Ecto neural progenitor cell (in vitro differentiated cells): ENCODE measurements at regions not wholly inside any gene's neighbourhood (a gene's known extent, or its start where the extent isn't known, plus 50 kb on each side); places are given as distances from the start of the nearest gene placed in this dataset.

Experiments used
- DNase-seq: peaks from one replicate; pipeline ENCODE4 v3.0.0-alpha.2; 2018; ENCODE audit warnings: low spot score

- DNase-seq: peak; percentile 50
Observed at GRCh38 chr6:22027040-22027725, 269.7 kb downstream of the PRL start.

DNA sequence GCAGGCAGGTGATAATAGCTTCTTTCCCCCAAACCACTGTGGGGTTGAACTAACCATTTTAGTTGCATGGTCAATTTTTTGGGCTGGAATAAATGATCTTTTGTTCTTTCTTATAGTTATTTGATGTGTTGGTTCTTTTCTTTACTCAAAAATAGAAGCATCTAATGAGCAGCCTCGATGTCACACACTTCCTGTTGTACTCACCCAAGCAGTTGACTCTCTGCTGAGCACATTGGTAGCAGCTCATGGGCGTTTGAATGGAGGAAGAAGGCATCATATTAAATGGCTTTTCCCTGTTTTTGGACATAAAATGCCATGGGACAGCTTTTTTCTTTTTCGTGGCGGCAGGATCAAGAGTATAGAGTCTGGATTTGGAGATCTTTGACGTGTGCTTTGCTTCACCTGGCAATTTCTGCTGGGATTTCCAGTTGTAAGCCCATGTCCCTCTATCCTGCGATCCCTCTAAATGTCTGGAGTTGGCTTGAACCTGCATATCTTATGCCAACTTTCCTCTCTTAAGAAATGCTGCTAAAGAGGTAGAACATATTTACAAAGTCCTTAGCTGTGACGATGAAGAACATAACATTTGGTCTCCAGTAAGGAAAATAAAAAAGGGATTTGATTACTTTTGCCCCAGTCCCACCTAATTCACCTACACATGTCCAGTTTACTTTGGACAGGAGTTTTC is 268.3 kb downstream of the PRL start:
- no peak for DNase-seq

DNA sequence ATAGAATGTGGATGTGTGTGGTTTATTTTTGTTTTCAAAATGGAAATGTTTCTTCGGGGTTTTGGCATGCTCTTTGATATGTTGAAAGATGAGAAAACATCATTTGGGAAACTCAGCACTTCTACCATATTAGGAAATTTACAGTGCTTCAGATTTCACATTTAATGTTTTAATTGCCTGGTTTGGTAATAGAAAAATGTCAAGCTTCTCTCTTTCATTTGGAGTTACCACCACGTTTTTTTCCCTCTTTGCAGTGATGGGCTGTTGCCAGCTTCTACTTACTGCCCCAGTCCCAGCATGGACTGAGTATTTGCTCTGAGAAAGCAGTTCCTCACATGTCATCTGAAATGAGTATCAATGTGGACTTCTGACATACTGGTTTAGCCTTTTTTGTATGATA is 267.7 kb downstream of the PRL start:
- no peak for DNase-seq

DNA sequence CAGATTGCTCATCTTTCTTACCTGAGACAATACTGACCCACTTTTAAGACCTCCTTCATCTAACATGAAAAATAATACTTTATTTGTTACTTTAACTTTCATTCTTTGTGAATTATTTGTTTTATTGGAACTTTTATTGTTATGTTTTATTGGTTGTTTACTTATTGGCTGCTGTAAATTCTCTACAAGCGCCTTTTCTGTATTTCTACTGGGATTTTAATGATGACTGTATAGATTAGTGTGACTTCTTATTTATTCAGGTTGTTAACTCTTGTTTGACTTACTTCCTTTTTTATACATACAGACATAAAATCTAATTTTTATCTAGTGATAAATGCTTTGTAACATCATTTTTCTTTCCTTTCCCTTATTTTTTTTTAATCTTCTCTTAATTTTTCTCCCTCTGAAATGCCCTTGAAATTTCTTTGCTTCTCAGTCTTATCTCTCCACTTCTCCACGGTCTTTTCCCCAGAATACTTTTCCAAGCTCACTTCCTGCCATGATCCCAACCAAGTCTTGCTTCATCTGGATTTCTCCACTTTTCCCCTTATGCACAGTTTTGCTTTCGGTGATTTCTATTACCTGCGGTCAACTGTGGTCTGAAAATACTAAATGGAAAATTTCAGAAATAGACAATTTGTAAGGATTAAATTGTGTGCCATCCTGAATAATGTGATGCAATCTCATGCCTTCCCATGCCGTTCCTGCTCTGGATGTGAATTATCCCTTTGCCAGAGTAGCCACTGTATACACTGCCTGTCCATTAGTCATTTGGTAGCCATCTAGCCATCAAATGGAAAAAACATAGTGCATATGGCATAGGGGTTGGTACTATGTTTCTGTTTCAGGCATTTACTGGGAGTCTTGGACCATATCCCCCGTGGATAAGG is 265.9 kb downstream of the PRL start:
- DNase-seq: no peak

DNA sequence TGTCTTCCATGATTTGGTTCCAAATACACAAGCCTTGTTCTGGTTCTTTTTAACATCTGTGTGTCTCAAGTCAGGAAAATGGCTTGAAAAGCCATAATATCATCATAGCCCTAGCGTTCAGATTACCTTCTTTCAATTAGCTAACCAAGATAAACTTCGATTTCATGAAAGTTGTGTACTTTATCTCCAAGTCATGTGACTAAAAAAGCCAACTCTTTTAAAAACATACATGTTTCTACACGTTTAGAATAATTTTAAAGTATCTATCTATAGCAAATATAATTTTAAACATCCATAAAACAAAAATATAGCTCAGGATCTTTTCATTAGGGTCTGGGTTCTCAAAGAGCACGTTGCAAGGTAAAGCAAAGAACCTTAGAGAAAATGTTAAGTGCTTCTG is 261.1 kb downstream of the PRL start:
- no peak for DNase-seq

- peak; percentile 50 for DNase-seq
Observed at GRCh38 chr6:22036275-22036674, 260.6 kb downstream of the PRL start.

DNA sequence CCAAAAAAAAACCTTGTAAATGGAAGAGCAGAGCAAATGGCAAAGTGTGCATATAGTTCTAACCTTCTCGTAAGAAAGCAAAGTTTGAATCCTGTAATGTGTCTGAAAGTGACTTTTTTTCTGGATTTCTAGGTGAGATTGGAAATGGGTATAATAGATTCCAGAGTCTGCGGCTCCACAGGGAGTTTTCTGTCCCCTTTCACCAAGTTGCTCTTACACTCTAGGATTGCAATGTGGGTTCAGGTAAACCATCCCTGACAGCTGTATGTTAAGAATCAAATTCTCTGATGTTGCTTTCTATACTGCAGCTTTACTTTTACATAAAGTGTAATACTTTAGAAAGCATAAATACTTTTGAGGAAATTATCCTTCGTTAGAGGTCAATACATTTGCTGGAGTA is 260.1 kb downstream of the PRL start:
- DNase-seq: no peak

DNA sequence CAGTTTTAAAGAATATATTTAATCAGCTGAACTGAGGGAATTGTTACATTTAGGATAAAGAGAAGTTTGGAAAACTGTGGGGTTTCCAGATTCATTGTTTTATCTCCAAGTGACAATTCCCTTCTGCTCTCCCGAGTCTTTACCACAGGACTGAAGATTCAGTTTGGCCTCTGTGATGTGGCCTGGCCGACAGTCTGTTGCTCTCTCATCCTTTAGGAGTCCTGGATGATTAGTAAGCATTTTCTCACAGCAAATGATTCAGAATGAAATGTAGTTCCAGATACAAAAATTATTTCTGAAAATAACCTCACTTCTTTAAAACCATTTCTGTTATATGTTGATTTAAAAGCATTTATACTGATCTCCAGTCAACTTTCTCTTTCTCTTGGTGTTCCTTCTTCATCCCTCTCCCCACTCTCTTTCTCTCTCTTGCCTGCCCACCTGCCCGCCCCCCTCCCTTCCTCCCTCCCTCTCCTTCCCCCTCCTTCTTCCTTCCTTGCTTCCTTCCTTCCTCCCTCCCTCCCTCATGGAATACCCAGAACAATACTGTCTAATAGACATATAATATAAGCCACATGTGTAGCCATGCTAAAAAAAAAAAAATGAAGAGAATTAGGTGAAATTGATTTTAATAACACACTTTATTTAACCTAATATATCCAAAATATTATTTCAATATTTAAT is 254.9 kb downstream of the PRL start:
- no peak for DNase-seq

DNA sequence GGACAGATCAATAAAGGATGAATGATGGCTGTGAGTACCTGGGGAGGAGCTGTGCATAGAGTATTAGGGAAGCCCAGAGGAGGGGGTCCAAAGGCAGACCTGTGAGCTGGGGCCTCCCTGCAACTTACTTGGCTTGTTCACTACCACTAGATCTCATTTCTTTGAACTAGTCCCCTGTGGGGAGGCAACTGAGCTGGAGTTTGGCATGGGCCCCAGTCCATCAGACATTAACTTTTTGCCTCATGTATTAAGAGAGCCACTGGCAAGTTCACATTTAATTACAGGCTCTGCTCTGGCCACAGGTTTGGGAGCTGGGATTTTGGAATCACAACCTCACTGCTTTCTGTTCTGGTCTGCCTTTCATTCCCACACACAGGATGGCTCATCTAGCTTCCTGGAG is 254.1 kb downstream of the PRL start:
- DNase-seq: no peak

GRCh38 chr6:22043284-22043962 is 253.4 kb downstream of the PRL start:
- DNase-seq: no peak

DNA sequence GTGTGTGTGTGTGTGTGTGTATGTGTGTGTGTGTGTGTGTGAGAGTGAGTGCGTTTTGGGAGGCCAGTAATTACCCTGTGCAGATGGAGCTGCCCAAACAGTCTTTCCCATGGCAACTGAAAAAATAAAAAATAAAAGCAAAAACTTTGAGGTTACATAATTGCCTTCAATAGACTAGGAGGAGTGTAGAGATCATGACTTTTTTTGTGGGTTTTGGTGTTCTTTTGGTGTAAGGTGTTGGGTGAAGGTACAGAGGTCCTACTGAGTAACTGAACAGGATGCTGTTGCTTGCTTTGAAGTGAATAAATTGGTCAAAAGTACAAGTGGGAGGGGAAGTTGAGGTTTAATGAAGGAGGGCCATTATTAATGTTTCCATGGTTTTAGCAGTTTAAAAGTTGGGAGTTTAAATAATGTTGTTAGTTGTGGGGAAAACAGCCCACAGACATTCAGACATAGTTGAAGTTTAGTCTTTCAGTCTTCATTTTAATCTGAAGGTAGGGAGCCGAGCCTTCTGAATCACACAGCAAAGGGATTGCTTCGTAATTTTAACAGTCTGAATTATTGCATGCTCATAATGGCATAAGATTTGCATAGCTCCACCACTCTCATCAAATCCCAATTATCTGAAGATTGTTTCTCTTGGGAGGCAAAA is 251.4 kb downstream of the PRL start:
- no peak for DNase-seq

DNA sequence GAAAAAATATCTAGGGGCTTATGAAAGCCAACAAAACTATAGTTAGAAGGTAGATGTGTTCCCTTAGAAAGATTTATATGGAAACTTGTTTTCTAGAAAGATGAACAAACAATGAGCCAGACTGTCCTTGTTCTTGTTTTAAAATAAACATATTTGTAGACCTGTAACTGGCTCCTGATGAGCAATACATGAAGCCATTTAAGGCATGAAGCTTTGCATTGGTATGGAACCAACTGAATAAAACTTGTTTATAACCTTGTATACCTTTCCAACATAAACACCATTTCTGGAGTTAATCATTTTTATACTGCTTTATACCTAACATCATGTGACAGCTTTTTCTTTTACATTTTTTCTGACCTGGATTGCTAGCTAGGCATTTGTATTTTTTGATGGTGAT is 247.8 kb downstream of the PRL start:
- no peak for DNase-seq

GRCh38 chr6:22053391-22053997 is 243.3 kb downstream of the PRL start:
- DNase-seq: no peak

- no peak for DNase-seq
Observed at GRCh38 chr6:22056398-22056797, 240.4 kb downstream of the PRL start.

- DNase-seq: no peak
Observed at GRCh38 chr6:22057962-22058361, 238.9 kb downstream of the PRL start.

DNA sequence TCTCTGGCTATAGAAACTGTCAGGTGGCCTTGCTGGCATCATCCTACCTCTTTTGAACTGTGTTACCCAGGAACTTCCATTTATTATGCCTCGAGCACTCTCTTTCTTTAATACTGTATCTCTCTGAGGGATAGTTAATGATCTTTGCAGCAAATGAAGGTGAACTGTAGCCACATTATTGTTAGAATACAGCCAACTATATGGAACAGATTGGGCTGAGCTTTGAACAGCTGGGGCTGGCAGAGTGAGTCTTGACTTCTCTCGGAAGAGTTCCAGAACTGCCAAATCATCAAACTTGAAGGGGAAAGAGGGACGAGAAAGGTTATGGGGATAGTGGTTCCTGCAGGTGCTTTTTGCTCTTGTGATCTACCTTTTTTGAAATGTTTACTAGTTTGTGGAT is 237.7 kb downstream of the PRL start:
- DNase-seq: no peak

DNA sequence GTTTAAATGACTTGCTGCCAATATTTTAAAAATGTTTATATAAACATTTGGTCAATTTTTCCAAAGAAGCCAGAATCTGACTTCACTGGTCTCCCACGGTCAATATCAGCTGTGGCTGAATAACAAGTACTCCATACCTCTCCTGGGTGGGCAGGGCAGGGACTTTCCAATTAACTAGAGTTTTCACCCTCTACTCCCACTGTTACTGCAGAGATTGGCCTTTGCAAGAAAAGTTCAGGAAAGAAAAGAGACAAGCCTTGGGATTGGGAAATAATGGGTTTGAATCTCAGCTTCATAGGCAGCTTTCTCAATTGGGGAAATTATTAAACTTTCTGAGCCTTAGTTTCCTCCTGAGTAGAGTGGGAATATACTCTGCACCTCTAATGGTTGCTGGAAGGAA is 236.9 kb downstream of the PRL start:
- no peak for DNase-seq

DNA sequence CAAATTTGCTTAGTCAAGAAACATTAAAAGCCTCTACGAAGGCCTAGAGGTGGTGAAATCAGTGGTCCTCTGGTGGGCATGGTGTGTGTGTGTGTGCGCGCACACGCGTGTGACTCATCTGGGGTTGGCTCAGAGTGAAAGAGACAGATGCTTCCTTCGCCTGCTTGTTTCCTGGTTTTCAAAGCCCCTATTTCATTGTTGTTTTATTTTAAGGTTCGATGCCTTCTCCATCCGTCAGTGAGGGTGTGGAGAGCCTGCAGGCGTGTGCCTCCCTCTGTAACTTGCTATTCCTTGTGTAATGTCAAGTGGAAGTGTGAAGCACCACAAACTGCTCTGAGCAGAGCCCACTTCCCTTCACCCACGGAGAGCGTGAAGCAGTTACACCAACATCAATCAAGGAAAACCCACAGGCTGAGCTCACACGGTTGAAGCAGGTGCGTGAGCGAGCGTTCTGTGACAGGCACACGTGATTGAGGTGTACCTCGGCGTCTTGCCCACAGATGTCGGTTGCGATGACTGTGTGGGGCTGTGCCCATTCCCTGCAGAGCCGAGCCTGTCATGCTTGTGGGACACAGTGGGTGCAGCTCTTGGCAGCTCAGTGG is 233.9 kb downstream of the PRL start:
- no peak for DNase-seq

GRCh38 chr6:22064558-22064957 is 232.3 kb downstream of the PRL start:
- DNase-seq: no peak

- DNase-seq: no peak
Observed at GRCh38 chr6:22067122-22067521, 229.7 kb downstream of the PRL start.
